ENCODE measurements at regions not wholly inside any gene's neighbourhood (a gene's known extent, or its start where the extent isn't known, plus 50 kb on each side); places are given as distances from the start of the nearest gene placed in this dataset.

DNA sequence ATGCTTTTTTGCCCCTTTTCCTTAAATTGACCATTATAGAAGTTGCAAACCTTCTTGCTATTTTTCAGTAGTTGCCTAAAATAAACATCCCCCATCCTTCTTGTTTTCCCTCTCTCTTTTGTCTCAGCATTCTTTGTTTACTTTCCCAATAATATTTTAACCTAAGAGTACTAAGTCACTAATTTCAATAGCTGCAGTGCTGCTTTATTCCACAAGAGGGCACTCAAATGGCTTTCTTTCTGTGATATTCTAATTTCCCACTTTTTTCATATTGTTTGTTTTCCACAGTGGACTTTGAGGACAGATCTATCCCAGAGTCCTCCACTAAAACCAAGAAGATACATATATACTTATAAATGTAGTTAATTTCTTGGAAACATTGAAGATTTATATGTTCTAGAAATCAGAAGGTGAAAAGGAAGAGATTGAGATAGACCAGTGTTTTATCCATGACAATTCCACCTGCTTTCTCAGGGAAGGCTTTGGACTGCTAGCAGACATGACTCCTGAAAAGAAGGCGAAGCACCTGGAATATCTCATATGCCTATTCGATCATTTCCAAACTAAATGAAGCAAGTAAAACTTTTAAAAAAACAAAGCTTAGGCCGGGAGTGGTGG is 104.8 kb upstream of the GRIK1 start:
- ChIA-PET POLR2A (no interaction called here), CTCF (interaction anchor here (1.1 to 3.0 kb wide), 4 partner anchors 13 to 1043 kb away, joined by 4 to 11 read pairs (median 5); no protein-coding TSS in a partner anchor)
- ATAC-seq (ENCODE audit: low read depth) (no peak), DNase-seq (no peak)
- intact Hi-C loops (cut with micrococcal nuclease), result loop anchor here (1.0 to 5.0 kb wide), 2 partner anchors 567 to 1042 kb away; no protein-coding TSS in a partner anchor
- TF ChIP-seq, protein P1, sequence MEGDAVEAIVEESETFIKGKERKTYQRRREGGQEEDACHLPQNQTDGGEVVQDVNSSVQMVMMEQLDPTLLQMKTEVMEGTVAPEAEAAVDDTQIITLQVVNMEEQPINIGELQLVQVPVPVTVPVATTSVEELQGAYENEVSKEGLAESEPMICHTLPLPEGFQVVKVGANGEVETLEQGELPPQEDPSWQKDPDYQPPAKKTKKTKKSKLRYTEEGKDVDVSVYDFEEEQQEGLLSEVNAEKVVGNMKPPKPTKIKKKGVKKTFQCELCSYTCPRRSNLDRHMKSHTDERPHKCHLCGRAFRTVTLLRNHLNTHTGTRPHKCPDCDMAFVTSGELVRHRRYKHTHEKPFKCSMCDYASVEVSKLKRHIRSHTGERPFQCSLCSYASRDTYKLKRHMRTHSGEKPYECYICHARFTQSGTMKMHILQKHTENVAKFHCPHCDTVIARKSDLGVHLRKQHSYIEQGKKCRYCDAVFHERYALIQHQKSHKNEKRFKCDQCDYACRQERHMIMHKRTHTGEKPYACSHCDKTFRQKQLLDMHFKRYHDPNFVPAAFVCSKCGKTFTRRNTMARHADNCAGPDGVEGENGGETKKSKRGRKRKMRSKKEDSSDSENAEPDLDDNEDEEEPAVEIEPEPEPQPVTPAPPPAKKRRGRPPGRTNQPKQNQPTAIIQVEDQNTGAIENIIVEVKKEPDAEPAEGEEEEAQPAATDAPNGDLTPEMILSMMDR (IDR thresholded peaks at IDR 0.05), result peak; percentile 40
- Mint-ChIP-seq H3K4me3 (no peak overlapping the region), H3K9me3 (peaks cover 9% of the 10 kb centered on the region), H3K36me3 (ENCODE audit: low read depth) (no peaks in the 10 kb centered on the region), H3K27me3 (no peaks in the 10 kb centered on the region), H3K4me1 (no peaks in the 10 kb centered on the region), H3K27ac (no peak overlapping the region)

DNA sequence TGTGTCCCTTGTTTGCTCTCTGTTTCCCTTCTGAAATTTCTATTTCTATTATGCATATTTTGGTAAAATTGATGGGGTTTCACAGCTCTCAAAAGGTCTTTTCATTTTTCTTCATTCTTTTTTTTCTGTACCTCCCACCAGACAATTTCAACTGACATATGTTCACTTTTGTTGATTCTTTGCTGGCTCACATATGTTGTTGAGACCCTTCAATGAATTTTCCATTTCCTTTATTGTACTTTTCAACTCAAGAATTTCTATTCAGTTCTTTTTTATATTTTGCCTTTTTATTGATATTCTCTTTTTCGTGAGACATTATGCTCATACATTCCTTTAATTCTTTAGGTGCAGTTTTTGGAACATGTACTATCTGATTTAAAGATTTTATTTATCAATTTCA is 102.6 kb upstream of the GRIK1 start:
- no peak overlapping the region for H3K27ac Mint-ChIP-seq
- H3K27me3 Mint-ChIP-seq, result no peaks in the 10 kb centered on the region
- TF ChIP-seq, protein P1 (IDR thresholded peaks at IDR 0.05), result no peak
- intact Hi-C loops (cut with micrococcal nuclease), result no loop called here
- ATAC-seq (ENCODE audit: low read depth) (no peak), DNase-seq (no peak)
- peaks cover 9% of the 10 kb centered on the region for H3K9me3 Mint-ChIP-seq
- no peaks in the 10 kb centered on the region for H3K36me3 Mint-ChIP-seq (ENCODE audit: low read depth)
- no peak overlapping the region for H3K4me3 Mint-ChIP-seq
- ChIA-PET CTCF (no interaction called here), POLR2A (no interaction called here)
- H3K4me1 Mint-ChIP-seq, result no peaks in the 10 kb centered on the region

DNA sequence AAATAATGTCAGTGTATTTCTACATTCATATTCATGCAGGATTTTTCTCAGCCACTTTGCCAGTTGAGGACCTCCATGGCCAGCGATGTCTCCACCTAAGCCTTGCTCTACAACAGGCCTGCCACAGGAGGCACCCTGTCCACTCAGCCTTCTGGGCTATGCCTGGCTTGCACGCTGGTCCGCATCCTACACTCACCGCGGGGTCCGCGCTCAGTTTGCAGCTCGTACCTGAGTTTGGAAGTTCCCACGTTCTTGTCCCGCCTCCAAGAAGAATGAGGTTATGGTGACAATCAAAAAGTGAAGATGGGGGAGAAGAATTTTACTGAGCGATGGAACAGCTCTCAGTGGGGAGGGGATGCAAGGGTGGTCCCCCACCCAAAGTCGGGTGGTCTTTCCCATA is 93.6 kb upstream of the GRIK1 start:
- H3K27me3 Mint-ChIP-seq, result no peaks in the 10 kb centered on the region
- ATAC-seq (ENCODE audit: low read depth) (no peak), DNase-seq (no peak)
- TF ChIP-seq, protein P1 (IDR thresholded peaks at IDR 0.05), result no peak
- CTCF ChIA-PET, result no interaction called here
- H3K27ac Mint-ChIP-seq, result no peak overlapping the region
- intact Hi-C loops (cut with micrococcal nuclease), result no loop called here
- H3K4me3 Mint-ChIP-seq, result no peak overlapping the region
- POLR2A ChIA-PET, result no interaction called here
- no peaks in the 10 kb centered on the region for H3K4me1 Mint-ChIP-seq
- peaks cover 4% of the 10 kb centered on the region for H3K9me3 Mint-ChIP-seq
- no peaks in the 10 kb centered on the region for H3K36me3 Mint-ChIP-seq (ENCODE audit: low read depth)

DNA sequence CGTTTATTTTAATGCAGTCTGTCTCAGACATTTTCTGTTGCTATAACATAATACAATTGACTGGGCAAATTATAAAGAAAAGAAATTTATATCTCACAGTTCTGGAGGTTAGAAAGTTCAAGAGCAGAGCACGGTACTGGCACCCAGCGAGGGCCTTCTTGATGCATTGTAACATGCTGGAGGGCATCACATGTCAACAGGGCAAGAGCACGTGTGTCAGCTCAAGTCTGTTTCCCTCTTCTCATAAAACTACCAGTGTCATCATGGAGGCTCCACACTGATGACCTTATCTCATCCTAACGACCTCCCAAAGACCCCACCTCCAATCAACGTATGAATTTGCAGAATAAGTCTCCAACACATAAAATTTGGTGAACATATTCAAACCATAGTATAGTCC is 90.6 kb upstream of the GRIK1 start:
- TF ChIP-seq, protein P1 (IDR thresholded peaks at IDR 0.05), result no peak
- no peaks in the 10 kb centered on the region for H3K36me3 Mint-ChIP-seq (ENCODE audit: low read depth)
- CTCF ChIA-PET, result no interaction called here
- ATAC-seq (ENCODE audit: low read depth), result no peak
- POLR2A ChIA-PET, result no interaction called here
- H3K4me1 Mint-ChIP-seq, result no peaks in the 10 kb centered on the region
- H3K9me3 Mint-ChIP-seq, result peaks cover 4% of the 10 kb centered on the region
- DNase-seq, result no peak
- no peaks in the 10 kb centered on the region for H3K27me3 Mint-ChIP-seq
- intact Hi-C loops (cut with micrococcal nuclease), result no loop called here
- H3K4me3 Mint-ChIP-seq, result no peak overlapping the region
- H3K27ac Mint-ChIP-seq, result no peak overlapping the region

DNA sequence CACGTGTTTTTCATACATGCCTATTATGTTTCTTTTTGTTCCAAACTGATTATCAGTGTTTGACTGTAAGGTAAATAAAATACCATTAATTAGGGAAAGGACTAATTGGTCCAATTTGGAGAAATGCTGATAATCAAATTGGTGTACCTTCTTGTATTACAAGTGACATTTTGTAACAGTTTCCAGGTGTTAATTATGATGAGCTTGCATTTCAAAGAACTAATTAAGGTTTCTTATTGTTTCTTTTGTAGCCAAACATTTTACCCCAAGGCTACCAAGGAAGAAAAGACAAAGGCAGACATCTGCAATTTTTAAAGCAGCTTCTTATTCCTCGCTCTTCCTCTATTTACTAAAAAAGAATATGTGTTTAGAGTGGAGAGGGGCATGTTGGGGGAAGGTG is 88.7 kb upstream of the GRIK1 start:
- Mint-ChIP-seq H3K27ac (no peak overlapping the region), H3K9me3 (peaks cover 2% of the 10 kb centered on the region), H3K4me3 (no peak overlapping the region), H3K36me3 (ENCODE audit: low read depth) (no peaks in the 10 kb centered on the region), H3K27me3 (no peaks in the 10 kb centered on the region), H3K4me1 (no peaks in the 10 kb centered on the region)
- intact Hi-C loops (cut with micrococcal nuclease), result no loop called here
- TF ChIP-seq, protein P1 (IDR thresholded peaks at IDR 0.05), result no peak
- DNase-seq (no peak), ATAC-seq (ENCODE audit: low read depth) (no peak)
- POLR2A ChIA-PET, result no interaction called here
- CTCF ChIA-PET, result no interaction called here

Data from activated B cell treated with CpG ODN at 0.5 μM for 24 hours (primary cell).